ENCODE measurements at regions not wholly inside any gene's neighbourhood (a gene's known extent, or its start where the extent isn't known, plus 50 kb on each side); places are given as distances from the start of the nearest gene placed in this dataset.

GRCh38 chr9:107665057-107665456 is 175.5 kb upstream of the KLF4 start:
- no peaks in the 10 kb centered on the region for H3K36me3 ChIP-seq (ENCODE audit: control insufficient read depth in 4 of 4, insufficient read depth in 4 of 4, low read length in 4 of 4)

DNA sequence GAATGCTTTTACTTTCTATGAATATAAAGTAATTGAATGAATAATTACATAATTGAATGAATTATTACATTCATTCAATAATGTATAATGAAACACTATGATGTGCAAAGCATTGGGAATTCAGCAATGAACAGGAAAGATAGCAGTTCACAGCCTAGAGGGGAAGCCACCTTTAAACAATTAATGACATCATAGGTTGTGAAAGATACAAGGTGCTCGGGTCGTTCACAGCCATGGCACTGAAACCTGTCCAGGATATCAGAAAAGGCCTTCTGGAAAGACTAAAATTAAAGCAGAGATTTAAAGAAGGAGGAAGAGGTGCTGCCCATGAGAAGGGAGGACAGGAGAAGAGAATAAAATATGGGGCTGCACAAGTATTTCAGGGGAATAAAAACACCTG is 171.4 kb upstream of the KLF4 start:
- peaks cover 0 to 5% (median 0%) of the 10 kb centered on the region in 4 donors for H3K9me3 ChIP-seq (ENCODE audit: control insufficient read depth in 4 of 4, insufficient read depth in 3 of 4, low read length in 3 of 4)
- no peak overlapping the region for H3K4me3 ChIP-seq
- H3K36me3 ChIP-seq (ENCODE audit: control insufficient read depth in 4 of 4, insufficient read depth in 4 of 4, low read length in 4 of 4), result no peaks in the 10 kb centered on the region
- H3K4me1 ChIP-seq (ENCODE audit: control insufficient read depth in 5 of 5, insufficient read depth in 5 of 5, low read length in 5 of 5), result no peaks in the 10 kb centered on the region
- no peak for ATAC-seq (ENCODE audit: insufficient read depth, low FRiP score)
- no peaks in the 10 kb centered on the region for H3K27me3 ChIP-seq (ENCODE audit: control insufficient read depth in 3 of 3, insufficient read depth in 3 of 3, low read length in 2 of 3)
- H3K27ac ChIP-seq (ENCODE audit: low read depth in 1 of 2, low read length in 1 of 2), result no peak overlapping the region
- DNase-seq, result no peak
- no peak overlapping the region for H3K9ac ChIP-seq (ENCODE audit: insufficient read depth in 1 of 2, low read length in 2 of 2)
- 59 to 66% methylated on average over 2 of the region's 2 CpGs for WGBS, 2 donors
- TF ChIP-seq CTCF (IDR thresholded peaks at IDR 0.05; ENCODE audit: control extremely low read depth, extremely low read depth), result no peak

More at GRCh38 chr9:107665057-107665456, 175.5 kb upstream of the KLF4 start:
- H3K4me1 ChIP-seq (ENCODE audit: control insufficient read depth in 5 of 5, insufficient read depth in 5 of 5, low read length in 5 of 5), result peaks cover 0 to 11% (median 0%) of the 10 kb centered on the region in 5 donors
- no peaks in the 10 kb centered on the region for H3K9me3 ChIP-seq (ENCODE audit: control insufficient read depth in 4 of 4, insufficient read depth in 3 of 4, low read length in 3 of 4)
- no peaks in the 10 kb centered on the region for H3K27me3 ChIP-seq (ENCODE audit: control insufficient read depth in 3 of 3, insufficient read depth in 3 of 3, low read length in 2 of 3)
- no peak overlapping the region for H3K4me3 ChIP-seq
- H3K27ac ChIP-seq (ENCODE audit: low read depth in 1 of 2, low read length in 1 of 2), result no peak overlapping the region
- 79% methylated on average over 4 of the region's 4 CpGs for WGBS, 2 donors
- no peak overlapping the region for H3K9ac ChIP-seq (ENCODE audit: insufficient read depth in 1 of 2, low read length in 2 of 2)
- TF ChIP-seq CTCF (IDR thresholded peaks at IDR 0.05; ENCODE audit: control extremely low read depth, extremely low read depth), result no peak
- ATAC-seq (ENCODE audit: insufficient read depth, low FRiP score), result no peak
- no peak for DNase-seq

DNA sequence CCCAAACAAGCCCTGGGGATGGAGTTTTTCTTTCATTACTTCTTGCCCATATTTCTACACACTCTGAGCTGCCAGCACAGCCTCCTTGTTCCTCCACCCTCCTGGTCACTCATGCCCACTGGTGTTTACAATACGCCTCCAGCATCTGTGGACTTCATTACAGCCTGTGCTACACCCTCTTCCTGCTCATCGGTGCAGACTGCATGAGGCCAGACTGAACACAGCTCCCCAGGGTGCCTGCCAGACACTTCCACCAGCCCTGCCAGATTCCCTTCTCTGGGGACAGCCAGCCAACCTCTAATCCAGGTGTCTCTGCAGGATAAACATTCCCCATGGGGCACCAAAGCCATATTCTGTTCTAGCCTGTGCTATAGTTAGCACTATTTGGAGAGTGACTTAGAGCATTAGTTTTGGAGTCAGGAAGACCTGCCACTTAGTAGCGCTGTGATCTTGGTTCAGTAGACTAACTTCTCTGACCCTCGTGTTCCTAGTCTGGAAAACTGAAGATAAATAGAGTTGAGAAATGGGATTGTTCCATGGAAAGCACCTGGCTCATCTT is 163.8 kb upstream of the KLF4 start:
- 65 to 74% methylated on average over 4 of the region's 4 CpGs for WGBS, 2 donors
- Histone ChIP-seq H3K27me3 (ENCODE audit: control insufficient read depth in 3 of 3, insufficient read depth in 3 of 3, low read length in 2 of 3) (no peaks in the 10 kb centered on the region), H3K27ac (ENCODE audit: low read depth in 1 of 2, low read length in 1 of 2) (no peak overlapping the region), H3K36me3 (ENCODE audit: control insufficient read depth in 4 of 4, insufficient read depth in 4 of 4, low read length in 4 of 4) (no peaks in the 10 kb centered on the region), H3K9ac (ENCODE audit: insufficient read depth in 1 of 2, low read length in 2 of 2) (no peak overlapping the region), H3K9me3 (ENCODE audit: control insufficient read depth in 4 of 4, insufficient read depth in 3 of 4, low read length in 3 of 4) (peaks cover 0 to 5% (median 0%) of the 10 kb centered on the region in 4 donors), H3K4me1 (ENCODE audit: control insufficient read depth in 5 of 5, insufficient read depth in 5 of 5, low read length in 5 of 5) (peaks cover 0 to 3% (median 0%) of the 10 kb centered on the region in 5 donors), H3K4me3 (no peak overlapping the region)
- ATAC-seq (ENCODE audit: insufficient read depth, low FRiP score) (no peak), DNase-seq (no peak)
- no peak for TF ChIP-seq CTCF (IDR thresholded peaks at IDR 0.05; ENCODE audit: control extremely low read depth, extremely low read depth)

DNA sequence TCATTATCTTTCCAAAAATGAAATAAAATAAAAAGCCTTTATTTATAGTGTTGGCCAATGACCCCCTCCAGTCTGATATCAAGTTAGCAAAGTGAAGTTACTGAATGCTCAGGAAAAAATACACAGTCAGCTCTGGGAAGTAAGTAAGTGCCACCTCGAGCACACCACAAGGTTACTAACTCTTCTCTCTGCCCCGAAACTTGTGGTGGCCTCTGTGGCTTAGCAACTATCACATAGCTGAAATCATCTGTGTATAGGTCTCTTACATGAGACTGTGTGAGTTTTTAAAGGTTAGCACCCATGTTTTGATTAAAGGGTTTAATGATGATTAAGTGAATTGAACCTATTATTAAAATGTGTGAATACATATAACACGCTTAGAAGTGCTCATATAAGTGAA is 161.4 kb upstream of the KLF4 start:
- 88 to 92% methylated on average over 3 of the region's 3 CpGs for WGBS, 2 donors
- DNase-seq (no peak), ATAC-seq (ENCODE audit: insufficient read depth, low FRiP score) (no peak)
- no peak overlapping the region for H3K27ac ChIP-seq (ENCODE audit: low read depth in 1 of 2, low read length in 1 of 2)
- TF ChIP-seq CTCF (IDR thresholded peaks at IDR 0.05; ENCODE audit: control extremely low read depth, extremely low read depth), result no peak
- H3K27me3 ChIP-seq (ENCODE audit: control insufficient read depth in 3 of 3, insufficient read depth in 3 of 3, low read length in 2 of 3), result no peaks in the 10 kb centered on the region
- H3K4me3 ChIP-seq, result no peak overlapping the region
- no peak overlapping the region for H3K9ac ChIP-seq (ENCODE audit: insufficient read depth in 1 of 2, low read length in 2 of 2)
- no peaks in the 10 kb centered on the region for H3K36me3 ChIP-seq (ENCODE audit: control insufficient read depth in 4 of 4, insufficient read depth in 4 of 4, low read length in 4 of 4)
- H3K9me3 ChIP-seq (ENCODE audit: control insufficient read depth in 4 of 4, insufficient read depth in 3 of 4, low read length in 3 of 4), result no peaks in the 10 kb centered on the region
- H3K4me1 ChIP-seq (ENCODE audit: control insufficient read depth in 5 of 5, insufficient read depth in 5 of 5, low read length in 5 of 5), result peaks cover 0 to 3% (median 0%) of the 10 kb centered on the region in 5 donors
